Spleen (tissue), 11 donors: ENCODE measurements at regions not wholly inside any gene's neighbourhood (a gene's known extent, or its start where the extent isn't known, plus 50 kb on each side); places are given as distances from the start of the nearest gene placed in this dataset.

Experiments
- DNase-seq: peaks from one replicate; pipeline ENCODE4 v3.0.0-alpha.2; 2020
- H3K27ac ChIP-seq, 8 donors: fragments of 200-600 bp; sonication (generic) in 7 of 8; 1 replicate in 4 of 8; 2 replicates in 4 of 8; pipeline versions ENCODE4 v1.5.0 to v1.8.0; 2016 to 2021; ENCODE audit warnings: inconsistent platforms in 4 of 8, mild to moderate bottlenecking in 4 of 8, moderate library complexity in 1 of 8
- H3K27me3 ChIP-seq, 7 donors: fragments of 200-600 bp; sonication (generic) in 6 of 7; replicated peaks in 1 of 7; 1 replicate in 4 of 7; 2 replicates in 3 of 7; pipeline versions ENCODE4 v1.5.0 to v1.8.0; 2016 to 2021; ENCODE audit warnings: inconsistent platforms in 3 of 7, mild to moderate bottlenecking in 1 of 7
- H3K36me3 ChIP-seq, 6 donors: fragments of 200-600 bp; sonication (generic) in 5 of 6; 1 replicate in 4 of 6; 2 replicates in 2 of 6; pipeline versions ENCODE4 v1.5.0 to v1.8.0; 2016 to 2021; ENCODE audit warnings: inconsistent platforms in 2 of 6
- H3K4me1 ChIP-seq, 6 donors: fragments of 200-600 bp; sonication (generic) in 5 of 6; 1 replicate in 3 of 6; 2 replicates in 3 of 6; pipeline versions ENCODE4 v1.5.0 to v1.8.0; 2016 to 2021; ENCODE audit warnings: inconsistent platforms in 3 of 6
- H3K4me3 ChIP-seq, 8 donors: fragments of 200-600 bp; sonication (generic) in 7 of 8; 1 replicate in 4 of 8; 2 replicates in 4 of 8; pipeline versions ENCODE4 v1.5.0 to v1.8.0; 2016 to 2021; ENCODE audit warnings: inconsistent platforms in 4 of 8, mild to moderate bottlenecking in 4 of 8, moderate library complexity in 2 of 8
- H3K9me3 ChIP-seq, 8 donors: fragments of 200-600 bp; sonication (generic) in 7 of 8; 1 replicate in 4 of 8; 2 replicates in 4 of 8; pipeline versions ENCODE4 v1.5.0 to v1.8.0; 2016 to 2021; ENCODE audit warnings: inconsistent platforms in 4 of 8
- POLR2A ChIP-seq, 3 donors: fragments of 450-650 bp; IDR thresholded peaks; one replicate each; pipeline ENCODE4 v1.5.1; 2017; ENCODE audit warnings: antibody characterized with exemption in 3 of 3, mild to moderate bottlenecking in 1 of 3
- POLR2AphosphoS5 ChIP-seq, 3 donors: sonication (generic); formaldehyde crosslinking; IDR thresholded peaks; one replicate each; pipeline ENCODE4 v1.5.1; 2017; ENCODE audit warnings: antibody characterized with exemption in 3 of 3
- WGBS, 5 donors: extraction: QIAGEN DNeasy Blood & Tissue Kit in 3 of 5; methylation state at CpG; one replicate each; pipeline versions ENCODE4 v1.1.5 to v1.1.7; 2013 to 2018; 5-methylcytosine and 5-hydroxymethylcytosine counted together
- intact Hi-C: fragments of 100-400 bp; cut with DNase I; formaldehyde crosslinking; loops from one replicate; pipeline ENCODE4 v1.15.0; 2023; ENCODE audit warnings: low total_unique reads
- TF ChIP-seq, protein P1 (sequence below), 11 experiments: fragments of 200-600 bp in 7 of 11; fragments of 450-650 bp in 4 of 11; sonication (generic) in 4 of 11; IDR thresholded peaks in 8 of 11; conservative IDR thresholded peaks in 3 of 11; 1 replicate in 7 of 11; 2 replicates in 4 of 11; pipeline versions ENCODE4 v1.4.0 to v1.8.0; 2016 to 2021; ENCODE audit warnings: antibody characterized with exemption in 11 of 11, inconsistent platforms in 4 of 11, mild to moderate bottlenecking in 1 of 11
- donor health status: healthy with polysubstance abuse.
- donor health status: DM: no; HTN: no; CAD: no; lungs with moderate emphysema.
- donor health status: DM: no; HTN: no; CAD: no.
- donor health status: Bipolar disorder and iron deficiency.
- donor health status: healthy.
- donor health status: DM: no; HTN: no; CAD: no.
- donor health status: DM: yes; HTN: yes; CAD: no.

DNA sequence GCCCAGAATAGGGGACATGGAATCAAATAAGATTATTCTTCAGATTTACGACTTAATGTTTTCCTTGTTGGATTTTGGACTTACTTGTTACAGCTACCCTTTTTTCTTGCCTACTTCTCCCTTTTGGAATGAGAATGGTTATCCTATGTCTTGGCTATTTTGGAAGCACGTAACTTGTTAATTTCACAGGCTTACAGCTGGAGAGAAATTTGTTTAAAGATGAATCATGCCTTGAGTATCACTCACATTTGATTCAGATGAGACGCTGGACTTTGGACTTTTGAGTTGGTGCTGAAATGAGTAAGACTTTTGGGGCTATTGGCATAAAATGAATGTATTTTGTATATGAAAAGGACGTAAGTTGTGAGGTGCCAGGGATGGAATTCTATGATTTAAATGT lies 83.3 kb downstream of the SMPDL3A start:
- no peaks in the 10 kb centered on the region for H3K27me3 ChIP-seq
- TF ChIP-seq POLR2A (IDR thresholded peaks at IDR 0.05) (no peak), POLR2AphosphoS5 (IDR thresholded peaks at IDR 0.05) (no peak)
- TF ChIP-seq, protein P1, sequence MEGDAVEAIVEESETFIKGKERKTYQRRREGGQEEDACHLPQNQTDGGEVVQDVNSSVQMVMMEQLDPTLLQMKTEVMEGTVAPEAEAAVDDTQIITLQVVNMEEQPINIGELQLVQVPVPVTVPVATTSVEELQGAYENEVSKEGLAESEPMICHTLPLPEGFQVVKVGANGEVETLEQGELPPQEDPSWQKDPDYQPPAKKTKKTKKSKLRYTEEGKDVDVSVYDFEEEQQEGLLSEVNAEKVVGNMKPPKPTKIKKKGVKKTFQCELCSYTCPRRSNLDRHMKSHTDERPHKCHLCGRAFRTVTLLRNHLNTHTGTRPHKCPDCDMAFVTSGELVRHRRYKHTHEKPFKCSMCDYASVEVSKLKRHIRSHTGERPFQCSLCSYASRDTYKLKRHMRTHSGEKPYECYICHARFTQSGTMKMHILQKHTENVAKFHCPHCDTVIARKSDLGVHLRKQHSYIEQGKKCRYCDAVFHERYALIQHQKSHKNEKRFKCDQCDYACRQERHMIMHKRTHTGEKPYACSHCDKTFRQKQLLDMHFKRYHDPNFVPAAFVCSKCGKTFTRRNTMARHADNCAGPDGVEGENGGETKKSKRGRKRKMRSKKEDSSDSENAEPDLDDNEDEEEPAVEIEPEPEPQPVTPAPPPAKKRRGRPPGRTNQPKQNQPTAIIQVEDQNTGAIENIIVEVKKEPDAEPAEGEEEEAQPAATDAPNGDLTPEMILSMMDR (IDR thresholded peaks at IDR 0.05 in 8 of 11, conservative IDR thresholded peaks at IDR 0.05 in 3 of 11) = no peak
- H3K27ac ChIP-seq = no peak overlapping the region
- intact Hi-C loops = no loop called here
- DNase-seq = no peak
- H3K4me3 ChIP-seq = no peak overlapping the region
- no peaks in the 10 kb centered on the region for H3K36me3 ChIP-seq
- 64 to 87% (median 81%) methylated on average over 4 of the region's 4 CpGs for WGBS, 5 donors
- no peaks in the 10 kb centered on the region for H3K9me3 ChIP-seq
- H3K4me1 ChIP-seq = no peaks in the 10 kb centered on the region

DNA sequence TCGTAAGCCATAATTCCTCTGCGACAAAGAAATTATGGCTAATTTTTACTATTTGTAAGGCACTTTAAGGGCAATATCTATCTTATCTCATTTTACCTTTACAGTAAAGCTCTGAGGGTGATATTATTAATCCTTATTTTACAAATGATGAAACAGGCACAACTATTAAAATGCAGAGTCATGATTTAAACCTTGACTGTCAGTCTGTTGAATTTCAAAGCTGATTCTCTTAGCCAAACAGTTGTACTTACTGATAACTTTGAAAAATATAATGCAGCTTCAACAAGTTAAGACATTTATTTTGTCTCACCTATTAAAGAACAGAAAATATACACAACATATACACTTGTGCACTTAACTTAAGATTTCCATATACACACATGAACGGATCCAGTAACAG lies 88.2 kb downstream of the SMPDL3A start:
- H3K9me3 ChIP-seq = peaks cover 0 to 5% (median 0%) of the 10 kb centered on the region in 8 donors
- H3K27ac ChIP-seq = no peak overlapping the region
- H3K4me3 ChIP-seq = no peak overlapping the region
- intact Hi-C loops = no loop called here
- H3K27me3 ChIP-seq = no peaks in the 10 kb centered on the region
- no peaks in the 10 kb centered on the region for H3K36me3 ChIP-seq
- TF ChIP-seq POLR2AphosphoS5 (IDR thresholded peaks at IDR 0.05) = no peak
- TF ChIP-seq, protein P1 (IDR thresholded peaks at IDR 0.05 in 8 of 11, conservative IDR thresholded peaks at IDR 0.05 in 3 of 11) = no peak
- TF ChIP-seq POLR2A (IDR thresholded peaks at IDR 0.05) = no peak
- no peak for DNase-seq
- WGBS, 5 donors = 91 to 98% (median 93%) methylated on average over 3 of the region's 3 CpGs
- H3K4me1 ChIP-seq = no peaks in the 10 kb centered on the region

DNA sequence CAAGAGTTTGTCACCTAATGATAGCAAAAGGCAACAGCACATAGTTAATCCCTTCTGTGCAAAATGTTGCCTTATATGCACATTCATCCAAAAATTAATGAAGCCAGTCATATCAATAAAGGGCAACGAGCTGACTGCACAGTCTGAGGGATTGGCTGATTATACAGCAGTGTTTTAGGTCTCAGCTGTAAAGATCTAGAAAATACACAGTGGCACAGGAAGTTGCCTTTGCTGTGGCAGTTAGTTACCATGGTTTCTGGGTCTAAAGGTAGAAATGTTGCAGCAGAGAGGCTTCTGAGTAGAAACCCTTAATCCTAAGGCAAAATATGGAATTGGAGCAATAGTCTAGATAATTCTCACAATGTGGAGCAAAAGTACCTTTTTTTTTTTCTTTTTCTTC lies 89.7 kb downstream of the SMPDL3A start:
- no peaks in the 10 kb centered on the region for H3K36me3 ChIP-seq
- H3K27ac ChIP-seq = no peak overlapping the region
- H3K4me1 ChIP-seq = no peaks in the 10 kb centered on the region
- H3K4me3 ChIP-seq = no peak overlapping the region
- H3K9me3 ChIP-seq = peaks cover 0 to 6% (median 0%) of the 10 kb centered on the region in 8 donors
- intact Hi-C loops = no loop called here
- WGBS, 5 donors = 12 to 21% (median 15%) methylated on average over 1 of the region's 1 CpG
- TF ChIP-seq, protein P1 (IDR thresholded peaks at IDR 0.05 in 8 of 11, conservative IDR thresholded peaks at IDR 0.05 in 3 of 11) = no peak
- TF ChIP-seq POLR2A (IDR thresholded peaks at IDR 0.05) = no peak
- no peak for TF ChIP-seq POLR2AphosphoS5 (IDR thresholded peaks at IDR 0.05)
- H3K27me3 ChIP-seq = no peaks in the 10 kb centered on the region
- DNase-seq = no peak

DNA sequence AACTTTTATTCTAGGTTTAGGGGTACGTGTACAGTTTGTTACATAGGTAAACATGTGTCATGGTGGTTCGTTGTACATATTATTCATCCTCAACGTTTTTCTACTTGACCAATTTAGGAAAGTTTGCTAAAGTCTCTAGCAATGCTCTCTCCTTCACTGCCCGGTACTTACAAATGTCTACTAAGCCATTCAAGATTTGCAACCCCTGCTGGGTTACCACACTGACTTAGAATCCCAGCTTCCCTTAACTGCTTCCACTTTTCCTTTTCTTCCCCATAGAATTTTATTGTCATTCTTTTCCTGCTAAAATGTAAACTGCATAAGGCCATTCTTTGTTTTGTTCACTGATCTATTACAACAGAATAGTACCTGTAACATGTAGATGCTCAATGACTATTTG lies 97.4 kb downstream of the SMPDL3A start:
- Histone ChIP-seq H3K4me1 (no peaks in the 10 kb centered on the region), H3K9me3 (peaks cover 0 to 6% (median 0%) of the 10 kb centered on the region in 8 donors), H3K27ac (no peak overlapping the region), H3K27me3 (no peaks in the 10 kb centered on the region), H3K4me3 (no peak overlapping the region), H3K36me3 (no peaks in the 10 kb centered on the region)
- TF ChIP-seq, protein P1 (IDR thresholded peaks at IDR 0.05 in 8 of 11, conservative IDR thresholded peaks at IDR 0.05 in 3 of 11) = no peak
- no peak for TF ChIP-seq POLR2AphosphoS5 (IDR thresholded peaks at IDR 0.05)
- TF ChIP-seq POLR2A (IDR thresholded peaks at IDR 0.05) = no peak
- 54 to 67% (median 64%) methylated on average over 4 of the region's 4 CpGs for WGBS, 5 donors
- no peak for DNase-seq
- intact Hi-C loops = no loop called here
